Stomach (tissue), 4 donors: ENCODE measurements at regions not wholly inside any gene's neighbourhood (a gene's known extent, or its start where the extent isn't known, plus 50 kb on each side); places are given as distances from the start of the nearest gene placed in this dataset.

ENCODE experiments used
- POLR2A ChIP-seq, 4 donors: fragments of 450-650 bp; IDR thresholded peaks; one replicate each; pipeline ENCODE4 v1.6.1; 2016; ENCODE audit warnings: antibody characterized with exemption in 4 of 4, control low read depth in 2 of 4, mild to moderate bottlenecking in 1 of 4, moderate library complexity in 1 of 4
- POLR2AphosphoS5 ChIP-seq, 3 donors: sonication (generic); formaldehyde crosslinking; IDR thresholded peaks; one replicate each; pipeline ENCODE4 v1.6.1; 2016; ENCODE audit warnings: antibody characterized with exemption in 3 of 3
- TF ChIP-seq, protein P1 (sequence below), 7 experiments: fragments of 450-650 bp in 4 of 7; fragments of 200-600 bp in 3 of 7; sonication (generic) in 3 of 7; IDR thresholded peaks; one replicate each; pipeline ENCODE4 v1.5.1; 2016 to 2019; ENCODE audit warnings: antibody characterized with exemption in 7 of 7, control low read depth in 2 of 7, mild to moderate bottlenecking in 1 of 7

DNA sequence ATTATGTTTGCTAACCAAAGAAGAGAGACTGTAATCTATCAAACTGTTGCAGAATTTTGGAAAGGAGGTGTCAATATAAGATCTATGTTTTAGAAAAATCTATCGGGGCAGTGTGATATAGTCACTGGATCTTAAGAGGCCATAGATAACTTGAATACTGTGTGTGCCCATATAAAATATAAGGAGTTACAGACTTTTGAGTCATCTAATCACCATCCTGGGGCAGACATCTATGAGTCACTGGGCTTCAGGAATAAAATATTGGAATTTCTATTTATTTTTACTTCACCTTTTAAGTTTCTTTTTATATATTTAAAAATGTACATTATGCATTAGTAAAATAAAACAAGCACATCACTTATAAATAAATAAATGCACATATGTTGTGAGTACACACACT, 509.3 kb upstream of the MAN1A1 start:
- TF ChIP-seq POLR2AphosphoS5 (IDR thresholded peaks at IDR 0.05) (no peak), POLR2A (IDR thresholded peaks at IDR 0.05) (no peak)
- TF ChIP-seq, protein P1, sequence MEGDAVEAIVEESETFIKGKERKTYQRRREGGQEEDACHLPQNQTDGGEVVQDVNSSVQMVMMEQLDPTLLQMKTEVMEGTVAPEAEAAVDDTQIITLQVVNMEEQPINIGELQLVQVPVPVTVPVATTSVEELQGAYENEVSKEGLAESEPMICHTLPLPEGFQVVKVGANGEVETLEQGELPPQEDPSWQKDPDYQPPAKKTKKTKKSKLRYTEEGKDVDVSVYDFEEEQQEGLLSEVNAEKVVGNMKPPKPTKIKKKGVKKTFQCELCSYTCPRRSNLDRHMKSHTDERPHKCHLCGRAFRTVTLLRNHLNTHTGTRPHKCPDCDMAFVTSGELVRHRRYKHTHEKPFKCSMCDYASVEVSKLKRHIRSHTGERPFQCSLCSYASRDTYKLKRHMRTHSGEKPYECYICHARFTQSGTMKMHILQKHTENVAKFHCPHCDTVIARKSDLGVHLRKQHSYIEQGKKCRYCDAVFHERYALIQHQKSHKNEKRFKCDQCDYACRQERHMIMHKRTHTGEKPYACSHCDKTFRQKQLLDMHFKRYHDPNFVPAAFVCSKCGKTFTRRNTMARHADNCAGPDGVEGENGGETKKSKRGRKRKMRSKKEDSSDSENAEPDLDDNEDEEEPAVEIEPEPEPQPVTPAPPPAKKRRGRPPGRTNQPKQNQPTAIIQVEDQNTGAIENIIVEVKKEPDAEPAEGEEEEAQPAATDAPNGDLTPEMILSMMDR (IDR thresholded peaks at IDR 0.05): no peak
